Esophagus squamous epithelium (tissue), 5 donors: ENCODE measurements at regions not wholly inside any gene's neighbourhood (a gene's known extent, or its start where the extent isn't known, plus 50 kb on each side); places are given as distances from the start of the nearest gene placed in this dataset.

Source experiments
- DNase-seq: peaks from one replicate; lab custom pipeline; 2025; lab: John Stamatoyannopoulos, UW
- H3K27ac ChIP-seq, 4 donors: fragments of 200-600 bp; sonication (generic); one replicate each; pipeline ENCODE4 v1.5.1; 2016 to 2019; ENCODE audit warnings: mild to moderate bottlenecking in 1 of 4
- H3K27me3 ChIP-seq, 4 donors: fragments of 200-600 bp; sonication (generic); 1 replicate in 3 of 4; 2 replicates in 1 of 4; pipeline versions ENCODE4 v1.5.1 to v1.6.0; 2017 to 2021; ENCODE audit warnings: antibody characterized with exemption in 1 of 4
- H3K36me3 ChIP-seq, 3 donors: fragments of 200-600 bp; sonication (generic); one replicate each; pipeline ENCODE4 v1.5.1; 2016 to 2019
- H3K4me1 ChIP-seq, 3 donors: fragments of 200-600 bp; sonication (generic); one replicate each; pipeline ENCODE4 v1.5.1; 2017 to 2019
- H3K4me3 ChIP-seq, 4 donors: fragments of 200-600 bp; sonication (generic); 1 replicate in 3 of 4; 2 replicates in 1 of 4; pipeline ENCODE4 v1.5.1; 2016 to 2019; ENCODE audit warnings: mild to moderate bottlenecking in 2 of 4, moderate library complexity in 1 of 4
- H3K9me3 ChIP-seq, 3 donors: fragments of 200-600 bp; sonication (generic); one replicate each; pipeline ENCODE4 v1.5.1; 2016 to 2019
- POLR2A ChIP-seq, 4 donors: fragments of 450-650 bp; IDR thresholded peaks; one replicate each; pipeline ENCODE4 v1.6.1; 2017; ENCODE audit warnings: antibody characterized with exemption in 4 of 4, mild to moderate bottlenecking in 4 of 4, moderate library complexity in 3 of 4
- WGBS, 2 donors: methylation state at CpG; one replicate each; pipeline ENCODE4 v1.1.5; 2018; 5-methylcytosine and 5-hydroxymethylcytosine counted together
- intact Hi-C: fragments of 100-400 bp; cut with DNase I; formaldehyde crosslinking; loops from one replicate; pipeline ENCODE4 v1.15.0; 2022
- TF ChIP-seq, protein P1 (sequence below), 6 experiments: fragments of 450-650 bp in 4 of 6; fragments of 200-600 bp in 2 of 6; sonication (generic) in 2 of 6; IDR thresholded peaks; one replicate each; pipeline ENCODE4 v1.5.1; 2016 to 2019; ENCODE audit warnings: antibody characterized with exemption in 6 of 6, mild to moderate bottlenecking in 4 of 6, moderate library complexity in 4 of 6
- donor health status: DM: yes; HTN: yes; CAD: no.

DNA sequence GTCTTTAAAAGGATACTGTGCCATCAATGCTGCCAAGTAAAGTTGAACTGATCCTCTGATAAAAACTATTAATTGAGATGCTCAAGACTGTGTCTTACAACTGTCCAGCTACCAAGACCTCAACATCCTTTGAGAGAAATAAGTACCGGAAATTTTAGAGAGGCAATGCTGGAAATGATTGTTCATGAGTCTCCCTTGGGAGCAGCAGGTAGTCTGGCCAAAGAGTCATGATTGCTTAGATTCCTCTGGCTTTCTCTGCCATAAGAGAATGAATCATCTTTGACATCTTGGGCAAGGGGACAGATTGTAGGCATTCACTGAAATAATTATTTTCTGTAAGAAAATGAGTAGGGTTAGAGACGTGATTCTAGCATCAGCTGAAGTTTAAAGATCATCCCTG, 466.6 kb upstream of the DAB2 start:
- Histone ChIP-seq H3K9me3 (no peaks in the 10 kb centered on the region), H3K4me3 (no peak overlapping the region), H3K27me3 (no peaks in the 10 kb centered on the region), H3K27ac (no peak overlapping the region), H3K4me1 (no peaks in the 10 kb centered on the region), H3K36me3 (no peaks in the 10 kb centered on the region)
- TF ChIP-seq POLR2A (IDR thresholded peaks at IDR 0.05) = no peak
- WGBS, 2 donors = 44 to 57% methylated on average over 2 of the region's 2 CpGs
- intact Hi-C loops = no loop called here
- DNase-seq = no peak

DNA sequence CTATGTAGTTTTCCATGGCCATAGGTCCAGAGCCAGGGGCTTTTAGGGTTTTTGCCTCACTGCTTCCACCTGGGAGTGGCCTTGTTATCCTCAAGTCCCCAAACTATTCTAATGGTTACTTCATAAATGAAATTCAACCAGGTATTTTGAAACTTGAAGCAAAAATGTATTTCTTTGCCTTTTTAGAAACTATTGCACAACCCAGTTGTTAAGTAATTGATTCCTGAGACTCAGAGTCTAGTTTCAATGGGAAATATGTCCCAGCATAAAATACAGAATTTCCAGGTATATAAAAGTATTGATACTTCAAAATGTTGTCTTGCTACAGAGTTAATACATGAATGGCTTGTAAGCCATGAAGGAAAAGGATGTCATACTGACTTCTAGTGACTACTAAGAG, 456.2 kb upstream of the DAB2 start:
- Histone ChIP-seq H3K27me3 (no peaks in the 10 kb centered on the region), H3K4me3 (no peak overlapping the region), H3K27ac (no peak overlapping the region), H3K9me3 (no peaks in the 10 kb centered on the region), H3K4me1 (no peaks in the 10 kb centered on the region), H3K36me3 (no peaks in the 10 kb centered on the region)
- TF ChIP-seq, protein P1, sequence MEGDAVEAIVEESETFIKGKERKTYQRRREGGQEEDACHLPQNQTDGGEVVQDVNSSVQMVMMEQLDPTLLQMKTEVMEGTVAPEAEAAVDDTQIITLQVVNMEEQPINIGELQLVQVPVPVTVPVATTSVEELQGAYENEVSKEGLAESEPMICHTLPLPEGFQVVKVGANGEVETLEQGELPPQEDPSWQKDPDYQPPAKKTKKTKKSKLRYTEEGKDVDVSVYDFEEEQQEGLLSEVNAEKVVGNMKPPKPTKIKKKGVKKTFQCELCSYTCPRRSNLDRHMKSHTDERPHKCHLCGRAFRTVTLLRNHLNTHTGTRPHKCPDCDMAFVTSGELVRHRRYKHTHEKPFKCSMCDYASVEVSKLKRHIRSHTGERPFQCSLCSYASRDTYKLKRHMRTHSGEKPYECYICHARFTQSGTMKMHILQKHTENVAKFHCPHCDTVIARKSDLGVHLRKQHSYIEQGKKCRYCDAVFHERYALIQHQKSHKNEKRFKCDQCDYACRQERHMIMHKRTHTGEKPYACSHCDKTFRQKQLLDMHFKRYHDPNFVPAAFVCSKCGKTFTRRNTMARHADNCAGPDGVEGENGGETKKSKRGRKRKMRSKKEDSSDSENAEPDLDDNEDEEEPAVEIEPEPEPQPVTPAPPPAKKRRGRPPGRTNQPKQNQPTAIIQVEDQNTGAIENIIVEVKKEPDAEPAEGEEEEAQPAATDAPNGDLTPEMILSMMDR (IDR thresholded peaks at IDR 0.05) = no peak
- TF ChIP-seq POLR2A (IDR thresholded peaks at IDR 0.05) = no peak
- no peak for DNase-seq
- intact Hi-C loops = no loop called here

DNA sequence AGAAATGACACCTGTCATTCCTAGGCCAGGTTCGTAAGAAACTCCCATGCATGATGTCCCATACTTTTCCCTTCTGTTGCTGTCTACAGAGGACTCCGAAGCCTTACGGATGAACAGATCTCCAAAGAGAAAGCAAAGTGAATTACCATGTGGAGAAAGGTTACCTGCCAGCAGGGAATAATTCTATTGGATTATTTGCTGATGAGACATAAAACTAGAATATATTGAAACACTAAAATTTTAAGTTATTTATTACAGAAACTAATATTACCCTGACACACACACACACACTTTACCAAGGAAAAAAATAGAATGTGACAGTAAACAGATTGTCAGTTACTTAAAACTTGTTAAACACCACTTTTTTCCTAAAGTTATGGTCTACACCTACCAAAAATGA, 452.7 kb upstream of the DAB2 start:
- intact Hi-C loops = no loop called here
- DNase-seq = no peak
- no peaks in the 10 kb centered on the region for H3K27me3 ChIP-seq
- 89 to 90% methylated on average over 3 of the region's 3 CpGs for WGBS, 2 donors
- no peak overlapping the region for H3K4me3 ChIP-seq
- H3K4me1 ChIP-seq = no peaks in the 10 kb centered on the region
- no peaks in the 10 kb centered on the region for H3K9me3 ChIP-seq
- TF ChIP-seq, protein P1 (IDR thresholded peaks at IDR 0.05) = no peak
- no peak for TF ChIP-seq POLR2A (IDR thresholded peaks at IDR 0.05)
- H3K27ac ChIP-seq = no peak overlapping the region
- no peaks in the 10 kb centered on the region for H3K36me3 ChIP-seq

DNA sequence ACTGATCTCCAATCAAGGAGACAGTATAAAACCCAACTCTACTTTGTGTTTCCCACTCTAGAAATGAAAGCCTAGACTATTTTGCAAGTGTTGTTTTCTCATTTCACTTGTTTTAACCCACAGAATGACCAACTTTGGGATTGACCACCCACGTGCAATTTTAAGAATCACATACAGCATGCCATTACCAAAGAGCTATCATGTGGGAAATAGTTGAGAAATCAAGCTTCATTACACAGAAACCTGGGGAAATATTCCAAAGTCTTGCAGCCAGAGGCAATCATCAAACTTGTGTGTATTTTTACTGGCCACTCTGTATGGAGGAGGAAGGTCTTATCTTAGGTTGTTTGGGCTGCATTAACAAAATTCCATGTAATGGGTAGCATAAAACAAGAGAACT, 451.4 kb upstream of the DAB2 start:
- H3K36me3 ChIP-seq = no peaks in the 10 kb centered on the region
- H3K4me3 ChIP-seq = no peak overlapping the region
- WGBS, 2 donors = 71 to 73% methylated on average over 1 of the region's 1 CpG
- no peak overlapping the region for H3K27ac ChIP-seq
- no peak for DNase-seq
- H3K4me1 ChIP-seq = no peaks in the 10 kb centered on the region
- intact Hi-C loops = no loop called here
- no peaks in the 10 kb centered on the region for H3K9me3 ChIP-seq
- no peaks in the 10 kb centered on the region for H3K27me3 ChIP-seq
- TF ChIP-seq, protein P1 (IDR thresholded peaks at IDR 0.05) = no peak
- TF ChIP-seq POLR2A (IDR thresholded peaks at IDR 0.05) = no peak

DNA sequence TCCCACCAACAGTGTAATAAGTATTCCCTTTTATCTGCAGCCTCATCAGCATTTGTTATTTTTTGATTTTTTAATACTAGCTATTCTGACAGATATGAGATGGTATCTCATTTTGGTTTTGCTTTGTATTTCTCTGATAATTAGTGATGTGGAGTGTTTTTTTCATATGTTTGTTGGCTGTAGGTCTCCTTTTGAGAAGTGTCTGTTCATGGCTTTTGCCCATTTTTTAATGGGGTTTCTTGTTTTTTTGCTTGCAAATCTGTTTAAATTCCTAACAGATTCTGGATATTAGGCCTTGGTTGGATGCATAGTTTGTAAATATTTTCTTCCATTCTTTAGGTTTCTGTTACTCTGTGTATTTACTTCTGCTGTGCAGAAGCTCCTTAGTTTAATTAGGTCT, 445.4 kb upstream of the DAB2 start:
- Histone ChIP-seq H3K36me3 (no peaks in the 10 kb centered on the region), H3K27ac (no peak overlapping the region), H3K9me3 (no peaks in the 10 kb centered on the region), H3K27me3 (no peaks in the 10 kb centered on the region), H3K4me1 (no peaks in the 10 kb centered on the region), H3K4me3 (no peak overlapping the region)
- intact Hi-C loops = no loop called here
- DNase-seq = no peak
- TF ChIP-seq POLR2A (IDR thresholded peaks at IDR 0.05) = no peak
- TF ChIP-seq, protein P1 (IDR thresholded peaks at IDR 0.05) = no peak

DNA sequence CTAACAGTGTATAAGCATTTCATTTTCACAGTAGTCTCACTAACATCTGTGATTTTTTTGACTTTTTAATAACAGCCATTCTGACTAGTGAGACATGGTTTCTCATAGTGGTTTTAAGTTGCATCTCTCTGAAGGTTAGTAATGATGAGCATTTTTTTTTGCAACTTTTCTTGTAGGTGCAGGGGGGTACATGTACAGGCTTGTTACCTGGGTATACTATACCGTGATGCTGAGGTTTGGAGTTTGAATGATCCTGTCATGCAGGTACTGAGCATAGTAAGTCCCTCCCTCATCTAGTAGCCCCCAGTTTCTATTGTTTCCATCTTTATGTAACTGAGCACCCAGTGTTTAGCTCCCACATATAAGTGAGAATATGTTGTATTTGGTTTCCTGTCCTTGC, 444.6 kb upstream of the DAB2 start:
- H3K27me3 ChIP-seq = no peaks in the 10 kb centered on the region
- H3K27ac ChIP-seq = no peak overlapping the region
- intact Hi-C loops = no loop called here
- H3K4me1 ChIP-seq = no peaks in the 10 kb centered on the region
- H3K36me3 ChIP-seq = no peaks in the 10 kb centered on the region
- DNase-seq = no peak
- H3K9me3 ChIP-seq = no peaks in the 10 kb centered on the region
- no peak overlapping the region for H3K4me3 ChIP-seq
- 36 to 68% methylated on average over 1 of the region's 1 CpG for WGBS, 2 donors
- TF ChIP-seq POLR2A (IDR thresholded peaks at IDR 0.05) = no peak
- TF ChIP-seq, protein P1 (IDR thresholded peaks at IDR 0.05) = no peak
